Body of pancreas (tissue), 4 donors: ENCODE measurements at regions not wholly inside any gene's neighbourhood (a gene's known extent, or its start where the extent isn't known, plus 50 kb on each side); places are given as distances from the start of the nearest gene placed in this dataset.

ENCODE experiments used
- CTCF ChIP-seq, 7 experiments: fragments of 450-650 bp in 4 of 7; fragments of 200-600 bp in 3 of 7; sonication (generic) in 3 of 7; IDR thresholded peaks; one replicate each; pipeline ENCODE4 v1.5.1; 2016 to 2019; ENCODE audit warnings: antibody characterized with exemption in 7 of 7
- POLR2A ChIP-seq, 3 donors: fragments of 450-650 bp; IDR thresholded peaks; one replicate each; pipeline ENCODE4 v1.6.1; 2016; ENCODE audit warnings: antibody characterized with exemption in 3 of 3, mild to moderate bottlenecking in 2 of 3

GRCh38 chr3:8182904-8183303, 318.7 kb upstream of the LMCD1 start:
- TF ChIP-seq CTCF (IDR thresholded peaks at IDR 0.05) (no peak), POLR2A (IDR thresholded peaks at IDR 0.05) (no peak)
